AG08396 (cell line): ENCODE measurements at regions not wholly inside any gene's neighbourhood (a gene's known extent, or its start where the extent isn't known, plus 50 kb on each side); places are given as distances from the start of the nearest gene placed in this dataset.

Experiments used
- DNase-seq: peaks from one replicate; pipeline ENCODE4 v3.0.0; 2012; ENCODE audit warnings: low spot score, mixed read lengths

- no peak for DNase-seq
Observed at GRCh38 chr7:94276027-94276426, 118.7 kb upstream of the COL1A2 start.

- DNase-seq = peak; percentile 14
Observed at GRCh38 chr7:94276795-94277194, 117.9 kb upstream of the COL1A2 start.

GRCh38 chr7:94277236-94277635 is 117.5 kb upstream of the COL1A2 start:
- DNase-seq = no peak

- no peak for DNase-seq
Observed at GRCh38 chr7:94280851-94281250, 113.8 kb upstream of the COL1A2 start.

GRCh38 chr7:94284104-94284503 is 110.6 kb upstream of the COL1A2 start:
- DNase-seq = no peak

- DNase-seq = no peak
Observed at GRCh38 chr7:94286111-94286510, 108.6 kb upstream of the COL1A2 start.

- no peak for DNase-seq
Observed at GRCh38 chr7:94288096-94288495, 106.6 kb upstream of the COL1A2 start.

- DNase-seq = peak; percentile 75
Observed at GRCh38 chr7:94289071-94289470, 105.6 kb upstream of the COL1A2 start.

- no peak for DNase-seq
Observed at GRCh38 chr7:94294471-94295131, 100.1 kb upstream of the COL1A2 start.

- peak; percentile 35 for DNase-seq
Observed at GRCh38 chr7:94295850-94296249, 98.8 kb upstream of the COL1A2 start.

GRCh38 chr7:94296881-94297280 is 97.8 kb upstream of the COL1A2 start:
- DNase-seq = no peak

- peak; percentile 79 for DNase-seq
Observed at GRCh38 chr7:94297397-94297838, 97.3 kb upstream of the COL1A2 start.

- DNase-seq = peak; percentile 27
Observed at GRCh38 chr7:94298943-94299342, 95.8 kb upstream of the COL1A2 start.

GRCh38 chr7:94300176-94300835 is 94.4 kb upstream of the COL1A2 start:
- no peak for DNase-seq

- peak; percentile 83 for DNase-seq
Observed at GRCh38 chr7:94301024-94301586, 93.6 kb upstream of the COL1A2 start.

GRCh38 chr7:94303118-94303517 is 91.6 kb upstream of the COL1A2 start:
- DNase-seq = no peak

- peak; percentile 49 for DNase-seq
Observed at GRCh38 chr7:94303695-94304094, 91.0 kb upstream of the COL1A2 start.

GRCh38 chr7:94304878-94305277 is 89.8 kb upstream of the COL1A2 start:
- DNase-seq = no peak

GRCh38 chr7:94305836-94306235 is 88.9 kb upstream of the COL1A2 start:
- DNase-seq = no peak

- DNase-seq = no peak
Observed at GRCh38 chr7:94307399-94308048, 87.2 kb upstream of the COL1A2 start.

- DNase-seq = no peak
Observed at GRCh38 chr7:94311515-94311914, 83.2 kb upstream of the COL1A2 start.

GRCh38 chr7:94313926-94314325 is 80.8 kb upstream of the COL1A2 start:
- DNase-seq = no peak
